Astrocyte of the cerebellum (primary cell): ENCODE measurements at regions not wholly inside any gene's neighbourhood (a gene's known extent, or its start where the extent isn't known, plus 50 kb on each side); places are given as distances from the start of the nearest gene placed in this dataset.

Experiments
- DNase-seq: peaks from one replicate; pipeline ENCODE4 v3.0.0-alpha.2; 2011; ENCODE audit warnings: low read depth
- H3K4me3 ChIP-seq: 2 replicates; pipeline ENCODE4 v1.5.1; 2011; ENCODE audit warnings: mild to moderate bottlenecking, low read depth, low read length, moderate library complexity
- in situ Hi-C: cut with HindIII; loops from 2 replicates; pipeline ENCODE4 v1.10.0; 2017; ENCODE audit warnings: low sequenced_read_pairs
- TF ChIP-seq, protein P1 (sequence below): IDR thresholded peaks from 2 replicates; pipeline ENCODE4 v1.5.1; 2012; ENCODE audit warnings: low read length, low read depth, moderate library complexity, mild to moderate bottlenecking; ENCODE audit errors: missing control alignments

DNA sequence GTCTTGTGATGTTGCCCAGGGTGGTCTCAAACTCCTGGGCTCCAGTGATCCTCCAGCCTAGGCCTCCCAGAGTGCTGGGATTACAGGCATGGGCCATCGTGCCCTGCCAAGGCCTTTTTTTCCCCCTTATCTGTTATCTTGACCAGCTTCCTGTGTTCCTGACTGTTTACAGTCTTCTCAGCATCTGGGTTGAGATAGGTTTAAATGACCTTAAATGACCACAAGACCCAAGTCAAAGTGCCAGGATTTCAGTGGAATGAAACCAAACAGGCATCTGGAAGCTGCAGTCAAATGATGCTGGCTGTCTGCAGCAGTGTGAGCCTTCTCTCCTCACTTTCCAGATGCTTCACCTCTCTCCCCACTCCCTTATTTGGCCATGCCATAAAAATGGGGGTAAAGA is 114.2 kb upstream of the CLDN10 start:
- in situ Hi-C loops, result no loop called here
- no peak overlapping the region for H3K4me3 ChIP-seq
- no peak for DNase-seq
- TF ChIP-seq, protein P1, sequence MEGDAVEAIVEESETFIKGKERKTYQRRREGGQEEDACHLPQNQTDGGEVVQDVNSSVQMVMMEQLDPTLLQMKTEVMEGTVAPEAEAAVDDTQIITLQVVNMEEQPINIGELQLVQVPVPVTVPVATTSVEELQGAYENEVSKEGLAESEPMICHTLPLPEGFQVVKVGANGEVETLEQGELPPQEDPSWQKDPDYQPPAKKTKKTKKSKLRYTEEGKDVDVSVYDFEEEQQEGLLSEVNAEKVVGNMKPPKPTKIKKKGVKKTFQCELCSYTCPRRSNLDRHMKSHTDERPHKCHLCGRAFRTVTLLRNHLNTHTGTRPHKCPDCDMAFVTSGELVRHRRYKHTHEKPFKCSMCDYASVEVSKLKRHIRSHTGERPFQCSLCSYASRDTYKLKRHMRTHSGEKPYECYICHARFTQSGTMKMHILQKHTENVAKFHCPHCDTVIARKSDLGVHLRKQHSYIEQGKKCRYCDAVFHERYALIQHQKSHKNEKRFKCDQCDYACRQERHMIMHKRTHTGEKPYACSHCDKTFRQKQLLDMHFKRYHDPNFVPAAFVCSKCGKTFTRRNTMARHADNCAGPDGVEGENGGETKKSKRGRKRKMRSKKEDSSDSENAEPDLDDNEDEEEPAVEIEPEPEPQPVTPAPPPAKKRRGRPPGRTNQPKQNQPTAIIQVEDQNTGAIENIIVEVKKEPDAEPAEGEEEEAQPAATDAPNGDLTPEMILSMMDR, result no peak

DNA sequence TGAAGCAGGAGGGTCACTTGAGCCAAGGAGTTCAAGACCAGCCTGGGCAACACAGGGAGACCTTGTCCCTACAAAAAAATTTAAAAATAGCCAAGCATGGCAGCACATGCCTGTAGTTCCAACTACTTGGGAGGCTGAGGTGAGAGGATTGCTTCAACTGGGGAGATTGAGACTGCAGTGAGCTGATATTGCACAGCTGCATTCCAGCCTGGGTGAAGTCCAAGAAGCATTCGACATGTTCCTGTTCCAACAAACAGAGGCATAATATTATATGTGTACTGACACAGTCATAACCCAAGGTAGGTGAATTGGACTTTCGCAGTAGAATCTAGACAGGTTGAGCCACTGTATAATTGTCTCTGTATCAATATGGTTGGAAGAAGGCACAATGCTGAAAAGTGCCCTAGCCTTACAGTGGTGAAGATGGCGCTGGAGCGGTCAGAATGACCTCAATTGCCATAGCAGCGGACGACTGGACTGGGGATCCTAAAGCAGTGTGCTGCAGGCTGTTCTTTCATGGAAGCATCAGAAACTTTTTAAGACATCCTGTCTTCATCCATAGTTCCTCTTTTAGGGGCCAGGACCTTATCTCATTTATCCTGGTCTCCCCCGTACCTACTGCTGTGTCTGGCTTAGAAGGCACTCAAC is 112.0 kb upstream of the CLDN10 start:
- in situ Hi-C loops, result no loop called here
- no peak for DNase-seq
- TF ChIP-seq, protein P1, result no peak
- H3K4me3 ChIP-seq, result no peak overlapping the region

DNA sequence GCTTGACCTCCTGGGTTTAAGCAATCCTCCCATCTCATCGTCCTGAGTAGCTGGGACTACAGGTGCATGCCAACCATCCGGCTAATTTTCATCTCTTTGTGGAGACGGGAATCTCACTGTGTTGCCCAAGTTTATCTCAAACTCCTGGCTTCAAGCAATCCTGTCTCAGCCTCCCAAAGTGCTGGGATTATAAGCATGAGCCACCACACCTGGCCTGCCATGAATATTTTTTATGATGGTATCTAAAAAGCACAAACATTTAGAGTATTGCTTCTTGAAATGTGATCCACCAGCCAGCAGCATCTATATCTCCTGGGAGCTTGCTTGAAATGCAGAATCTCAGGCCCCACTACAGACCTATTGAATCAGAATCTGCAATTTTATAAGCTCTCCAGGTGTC is 111.2 kb upstream of the CLDN10 start:
- TF ChIP-seq, protein P1, result no peak
- in situ Hi-C loops, result no loop called here

GRCh38 chr13:95444006-95444730 is 108.4 kb upstream of the CLDN10 start:
- no peak overlapping the region for H3K4me3 ChIP-seq
- TF ChIP-seq, protein P1, result no peak
- in situ Hi-C loops, result no loop called here
- DNase-seq, result no peak

More for the DNA sequence above, 111.2 kb upstream of the CLDN10 start:
- no peak overlapping the region for H3K4me3 ChIP-seq
- no peak for DNase-seq

GRCh38 chr13:95445131-95445530 is 107.4 kb upstream of the CLDN10 start:
- TF ChIP-seq, protein P1, result no peak
- in situ Hi-C loops, result no loop called here
- no peak for DNase-seq
- H3K4me3 ChIP-seq, result no peak overlapping the region

- no peak overlapping the region for H3K4me3 ChIP-seq
- TF ChIP-seq, protein P1, result no peak
- DNase-seq, result no peak
- in situ Hi-C loops, result no loop called here
These were observed 104.7 kb upstream of the CLDN10 start for GRCh38 chr13:95447814-95448213.
